Muscle of leg (tissue), 3 donors: ENCODE measurements at regions not wholly inside any gene's neighbourhood (a gene's known extent, or its start where the extent isn't known, plus 50 kb on each side); places are given as distances from the start of the nearest gene placed in this dataset.
"Not testable (repeated sequence)": the region's sequence is repeated elsewhere in the genome, so short reads cannot be mapped to it uniquely, and the experiment has no call there.

Source experiments
- DNase-seq: peaks from one replicate; pipeline ENCODE4 v3.0.0; 2013
- H3K27ac ChIP-seq: one replicate; pipeline ENCODE4 v1.5.1; 2013; ENCODE audit warnings: mild to moderate bottlenecking, low read length, control low read depth
- H3K27me3 ChIP-seq: one replicate; pipeline ENCODE4 v1.6.1; 2013; ENCODE audit warnings: low read length; ENCODE audit not compliant: control insufficient read depth, insufficient read depth
- H3K36me3 ChIP-seq: one replicate; pipeline ENCODE4 v1.6.1; 2013; ENCODE audit warnings: low read length; ENCODE audit not compliant: control insufficient read depth, insufficient read depth
- H3K4me1 ChIP-seq: one replicate; pipeline ENCODE4 v1.6.1; 2013; ENCODE audit warnings: low read length; ENCODE audit not compliant: control insufficient read depth, insufficient read depth
- H3K4me3 ChIP-seq: one replicate; pipeline ENCODE4 v1.5.1; 2013; ENCODE audit warnings: low read length, control low read depth
- H3K9me3 ChIP-seq: replicated peaks from 2 replicates; pipeline ENCODE4 v1.6.1; 2013; ENCODE audit warnings: low read depth, low read length; ENCODE audit not compliant: control insufficient read depth
- WGBS: methylation state at CpG from one replicate; pipeline ENCODE4 v1.1.5; 2013; ENCODE audit warnings: missing lambda C conversion rate; ENCODE audit not compliant: insufficient coverage; 5-methylcytosine and 5-hydroxymethylcytosine counted together

DNA sequence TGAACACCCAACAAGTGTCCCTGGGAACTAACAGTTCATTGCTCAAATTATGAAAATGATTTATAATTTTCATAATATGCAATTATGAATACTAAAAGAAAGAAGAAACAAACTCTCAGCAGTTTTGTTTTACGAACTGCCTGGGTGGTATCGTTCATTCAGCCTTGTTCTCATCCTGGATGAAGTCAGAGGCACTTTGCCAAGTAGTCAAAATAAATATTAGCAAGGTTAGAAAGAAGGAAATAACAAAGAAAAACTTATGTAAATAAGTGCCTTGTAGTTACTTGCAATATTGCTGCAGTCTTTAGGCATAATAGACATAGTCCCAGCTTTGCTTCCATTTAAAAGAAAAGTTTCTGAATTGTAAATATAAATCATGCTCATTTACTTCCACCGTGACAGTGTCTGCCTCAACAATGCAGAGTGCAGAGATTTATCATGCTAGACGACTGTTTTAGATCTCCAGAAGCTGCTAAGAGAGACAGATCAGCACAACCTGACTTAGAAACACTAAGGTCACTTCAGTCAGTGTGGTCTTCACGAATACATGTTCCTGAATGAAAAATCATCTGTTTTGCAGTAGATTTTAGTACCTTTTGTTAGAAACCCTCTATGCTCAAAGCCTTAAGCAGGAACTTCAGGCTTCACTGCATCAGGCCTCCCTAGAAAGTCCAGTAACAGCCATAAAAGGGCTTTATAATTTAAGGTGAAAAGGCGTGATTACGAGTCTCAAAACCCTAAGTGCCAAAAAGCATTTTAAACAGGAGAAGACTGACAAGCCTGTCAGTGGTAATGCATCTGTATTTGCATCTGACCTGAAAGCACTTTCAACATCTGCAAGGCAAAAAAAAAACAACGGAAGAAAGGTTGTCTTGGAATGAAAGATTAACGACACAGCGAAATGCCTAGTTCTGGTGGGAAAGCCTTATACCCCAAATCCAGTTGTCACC is 92.1 kb downstream of the TMEM167A start:
- Histone ChIP-seq H3K9me3 (no peaks in the 10 kb centered on the region), H3K36me3 (no peaks in the 10 kb centered on the region), H3K4me1 (no peaks in the 10 kb centered on the region), H3K4me3 (no peak overlapping the region), H3K27ac (no peak overlapping the region), H3K27me3 (no peaks in the 10 kb centered on the region)
- 50% methylated on average over 2 of the region's 10 CpGs for WGBS
- no peak for DNase-seq

DNA sequence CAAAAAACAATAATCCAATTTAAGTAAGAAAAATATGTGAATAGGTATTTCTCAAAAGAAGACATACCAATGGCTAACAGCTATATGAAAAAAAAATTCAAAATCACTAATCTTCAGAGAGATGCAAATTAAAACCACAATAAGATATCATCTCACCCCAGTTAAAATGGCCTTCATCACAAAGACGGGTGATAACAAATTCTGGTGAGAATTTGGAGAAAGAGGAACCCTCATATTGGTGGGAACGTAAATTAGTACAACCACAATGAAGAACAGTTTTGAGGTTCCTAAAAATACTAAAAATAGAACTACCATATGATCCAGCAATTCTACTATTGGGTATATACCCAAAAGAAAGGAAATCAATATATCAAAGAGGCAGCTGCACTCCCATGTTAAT is 94.3 kb downstream of the TMEM167A start:
- H3K9me3 ChIP-seq: no peaks in the 10 kb centered on the region
- H3K27ac ChIP-seq: no peak overlapping the region
- H3K36me3 ChIP-seq: no peaks in the 10 kb centered on the region
- H3K4me3 ChIP-seq: no peak overlapping the region
- H3K27me3 ChIP-seq: no peaks in the 10 kb centered on the region
- DNase-seq: no peak
- no CpG with 5 or more reads among the region's 2 CpGs for WGBS
- H3K4me1 ChIP-seq: no peaks in the 10 kb centered on the region

DNA sequence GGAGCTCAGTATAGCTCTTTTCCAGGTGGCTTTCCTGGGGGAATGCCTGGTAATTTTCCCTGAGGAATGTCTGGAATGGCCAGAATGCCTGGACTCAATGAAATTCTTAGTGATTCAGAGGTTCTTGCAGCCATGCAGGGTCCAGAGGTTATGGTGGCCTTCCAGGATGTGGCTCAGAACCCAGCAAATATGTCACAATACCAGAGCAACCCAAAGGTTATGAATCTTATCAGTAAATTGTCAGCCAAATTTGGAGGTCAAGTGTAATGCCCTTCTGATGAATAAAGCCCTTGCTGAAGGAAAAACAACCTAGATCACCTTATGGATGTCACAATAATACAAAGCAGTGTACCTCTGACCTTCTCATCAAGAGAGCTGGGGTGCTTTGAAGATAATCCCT is 100.3 kb downstream of the TMEM167A start:
- peaks cover 13% of the 10 kb centered on the region for H3K9me3 ChIP-seq
- not testable (repeated sequence) for H3K36me3 ChIP-seq, H3K27ac ChIP-seq, H3K27me3 ChIP-seq, H3K4me3 ChIP-seq, DNase-seq, H3K4me1 ChIP-seq

DNA sequence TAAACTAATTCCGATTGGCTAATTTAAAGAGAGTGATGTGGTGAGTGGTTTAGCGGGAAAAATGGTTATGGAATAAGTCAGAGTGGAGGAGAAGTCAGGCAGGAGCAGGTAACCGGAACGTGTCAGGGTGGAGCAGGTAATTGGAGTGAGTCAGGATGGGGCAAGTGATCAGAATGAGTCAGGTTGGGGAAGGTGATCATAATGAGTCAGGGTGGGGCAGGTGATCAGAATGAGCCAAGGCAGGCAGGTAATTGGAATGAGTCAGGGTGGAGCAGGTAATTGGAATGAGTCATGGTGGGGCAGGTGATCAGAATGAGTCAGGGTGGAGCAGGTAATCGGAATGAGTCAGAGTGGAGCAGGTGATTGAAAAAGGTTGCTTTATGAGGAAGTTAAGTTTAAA is 101.4 kb downstream of the TMEM167A start:
- no peak overlapping the region for H3K4me3 ChIP-seq
- H3K27ac ChIP-seq: no peak overlapping the region
- H3K36me3 ChIP-seq: no peaks in the 10 kb centered on the region
- no peaks in the 10 kb centered on the region for H3K27me3 ChIP-seq
- 93% methylated on average over 5 of the region's 5 CpGs for WGBS
- DNase-seq: no peak
- no peaks in the 10 kb centered on the region for H3K4me1 ChIP-seq
- H3K9me3 ChIP-seq: peaks cover 13% of the 10 kb centered on the region

DNA sequence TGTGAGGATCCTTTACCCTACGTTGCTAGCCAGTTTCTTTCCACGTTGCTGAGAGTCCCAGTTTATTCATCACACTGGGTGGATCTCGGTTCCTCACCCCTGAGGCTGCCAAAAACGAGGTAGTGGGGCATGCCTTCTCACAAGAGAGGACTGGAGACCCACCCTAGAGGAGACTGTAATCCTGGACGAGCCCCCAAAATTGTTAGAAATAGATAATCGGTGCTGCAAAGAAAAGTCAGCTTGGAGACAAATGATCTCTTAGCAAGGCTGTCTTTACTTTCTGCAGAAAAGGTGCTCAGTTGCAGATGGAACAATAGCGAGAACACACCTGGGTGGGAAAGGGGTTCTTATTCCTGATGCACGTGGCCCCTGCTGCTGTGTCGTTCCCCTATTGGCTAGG is 101.8 kb downstream of the TMEM167A start:
- no peak for DNase-seq
- no peaks in the 10 kb centered on the region for H3K27me3 ChIP-seq
- H3K9me3 ChIP-seq: peaks cover 13% of the 10 kb centered on the region
- no peaks in the 10 kb centered on the region for H3K4me1 ChIP-seq
- H3K27ac ChIP-seq: no peak overlapping the region
- WGBS: 85% methylated on average over 9 of the region's 9 CpGs
- H3K4me3 ChIP-seq: no peak overlapping the region
- H3K36me3 ChIP-seq: no peaks in the 10 kb centered on the region

DNA sequence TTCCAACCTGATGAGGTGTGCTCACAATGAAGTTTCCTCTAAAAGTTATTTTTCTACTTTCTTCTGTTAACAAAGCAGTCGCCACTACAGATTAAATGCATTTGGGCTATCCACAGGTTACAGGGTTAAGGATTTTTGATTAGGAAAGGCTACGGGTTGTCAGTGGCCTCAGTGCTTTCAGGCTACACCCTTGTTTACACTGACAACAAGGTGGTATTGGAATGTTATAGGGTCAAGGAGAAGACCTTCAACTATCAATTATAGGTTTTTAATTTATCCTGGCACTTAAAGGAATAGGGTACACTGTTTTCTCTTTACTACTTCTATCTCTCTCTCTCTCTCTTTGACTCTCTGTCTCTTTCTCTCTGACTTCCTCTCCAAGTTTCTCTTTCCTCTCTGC is 102.8 kb downstream of the TMEM167A start:
- not testable (repeated sequence) for H3K27ac ChIP-seq, H3K27me3 ChIP-seq, H3K36me3 ChIP-seq, H3K4me1 ChIP-seq, H3K4me3 ChIP-seq, DNase-seq
- peaks cover 13% of the 10 kb centered on the region for H3K9me3 ChIP-seq
- WGBS: no CpG with 5 or more reads among the region's 2 CpGs

DNA sequence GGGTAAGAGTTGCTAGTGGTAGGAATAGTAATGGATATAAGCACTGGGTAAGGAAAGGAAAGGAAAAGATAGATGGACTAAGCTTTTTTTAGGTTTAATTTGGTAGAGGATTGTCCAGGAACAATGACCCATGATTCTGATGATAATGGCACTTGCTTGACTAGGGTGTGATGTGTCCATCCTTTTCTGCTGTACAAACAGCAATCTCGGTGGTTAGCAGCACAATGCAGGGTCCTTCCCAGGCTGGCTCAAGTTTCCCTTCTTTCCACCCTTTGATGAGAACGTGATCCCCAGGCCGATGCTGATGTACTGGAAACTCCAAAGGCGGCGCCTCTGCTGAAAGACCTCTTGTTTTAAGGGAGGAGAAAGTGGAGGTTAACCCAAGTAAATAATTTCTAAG is 105.3 kb downstream of the TMEM167A start:
- Histone ChIP-seq H3K4me3 (no peak overlapping the region), H3K27ac (no peak overlapping the region), H3K27me3 (no peaks in the 10 kb centered on the region), H3K9me3 (peaks cover 13% of the 10 kb centered on the region), H3K4me1 (no peaks in the 10 kb centered on the region), H3K36me3 (no peaks in the 10 kb centered on the region)
- DNase-seq: no peak
- no CpG with 5 or more reads among the region's 5 CpGs for WGBS

DNA sequence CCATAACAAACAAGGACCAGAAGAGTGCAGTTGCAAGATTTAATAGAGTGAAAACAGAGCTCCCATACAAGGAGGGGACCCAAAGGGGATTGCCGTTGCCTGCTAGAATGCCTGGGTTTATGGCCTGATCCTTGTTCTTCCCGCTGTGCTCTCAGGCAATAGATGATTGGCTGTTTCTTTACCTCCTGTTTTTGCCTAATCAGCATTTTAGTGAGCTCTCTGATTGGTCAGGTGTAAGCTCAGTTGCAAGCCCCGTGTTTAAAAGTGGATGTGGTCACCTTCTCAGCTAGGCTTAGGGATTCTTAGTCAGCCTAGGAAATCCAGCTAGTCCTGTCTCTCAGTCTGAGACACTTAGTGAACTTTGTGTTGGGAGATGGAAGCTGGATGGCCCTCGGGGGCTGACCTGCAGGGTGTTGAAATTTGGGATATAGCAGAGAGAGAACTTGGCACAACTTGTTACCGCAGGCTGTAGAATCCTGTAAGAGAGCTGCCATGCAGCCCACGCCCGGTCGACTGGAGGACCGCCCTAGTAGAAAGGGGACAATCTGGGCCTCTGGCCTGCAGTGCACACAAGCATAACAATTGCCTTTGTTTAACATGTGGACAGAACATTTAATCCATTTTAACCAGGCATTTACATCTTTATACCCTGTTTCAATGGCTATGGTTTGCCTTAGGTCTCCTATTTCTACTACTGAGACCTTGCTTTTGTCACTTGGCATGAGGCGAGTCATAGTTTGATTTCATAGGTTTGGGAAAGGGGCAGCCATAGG is 106.0 kb downstream of the TMEM167A start:
- H3K4me3 ChIP-seq, H3K27ac ChIP-seq, H3K27me3 ChIP-seq, H3K4me1 ChIP-seq, DNase-seq, H3K36me3 ChIP-seq: not testable (repeated sequence)
- H3K9me3 ChIP-seq: peaks cover 13% of the 10 kb centered on the region
- WGBS: 93% methylated on average over 9 of the region's 10 CpGs

DNA sequence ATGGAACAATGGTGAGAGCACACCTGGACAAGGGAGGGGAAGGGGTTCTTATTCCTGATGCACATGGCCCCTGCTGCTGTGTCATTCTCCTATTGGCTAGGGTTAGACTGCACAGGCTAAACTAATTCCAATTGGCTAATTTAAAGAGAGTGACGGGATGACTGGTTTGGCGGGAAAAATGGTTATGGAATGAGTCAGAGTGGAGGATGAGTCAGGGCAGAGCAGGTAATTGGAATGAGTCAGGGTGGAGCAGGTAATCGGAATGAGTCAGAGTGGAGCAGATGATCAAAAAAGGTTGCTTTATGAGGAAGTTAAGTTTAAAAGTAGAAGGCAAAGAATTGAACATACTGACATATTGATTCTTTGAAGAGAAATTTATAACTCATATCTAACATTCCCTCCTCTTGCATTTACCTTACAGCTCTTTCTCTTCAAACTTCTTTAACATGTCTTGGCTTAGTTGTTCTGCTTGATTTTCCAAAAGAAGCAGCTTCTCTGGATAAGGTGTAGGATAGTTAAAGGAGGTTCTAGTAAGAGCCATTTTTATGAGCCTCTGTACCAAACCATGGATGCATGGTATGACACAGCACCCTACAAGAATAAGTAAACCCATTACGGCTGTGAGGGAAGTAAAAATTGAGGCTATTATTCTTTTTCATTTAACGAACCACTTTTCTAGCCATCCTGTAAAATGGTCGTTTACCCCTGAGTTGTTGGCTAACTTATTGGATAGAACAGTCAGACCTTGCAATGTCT is 107.8 kb downstream of the TMEM167A start:
- 96% methylated on average over 2 of the region's 6 CpGs for WGBS
- not testable (repeated sequence) for H3K9me3 ChIP-seq, H3K4me3 ChIP-seq, H3K27me3 ChIP-seq, H3K27ac ChIP-seq, H3K4me1 ChIP-seq, DNase-seq, H3K36me3 ChIP-seq

DNA sequence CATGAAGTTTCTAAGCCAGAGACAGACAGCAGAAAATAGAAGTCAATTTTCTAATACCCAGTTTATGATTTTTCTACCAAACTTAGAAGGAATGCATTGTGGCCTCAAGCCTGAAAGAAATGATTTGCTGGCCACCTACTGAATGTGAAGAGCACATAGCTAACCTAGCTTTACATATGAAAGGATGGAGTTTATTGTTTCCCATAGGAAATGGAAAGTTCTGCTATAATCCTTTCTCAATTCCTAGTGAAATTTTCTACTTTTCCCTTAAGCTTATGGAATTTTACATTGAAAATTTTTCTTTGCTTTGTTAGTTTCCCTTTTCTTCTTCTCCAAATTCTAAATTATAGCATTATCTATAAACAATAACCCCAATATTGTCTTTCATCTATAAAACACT is 110.1 kb downstream of the TMEM167A start:
- H3K27ac ChIP-seq: no peak overlapping the region
- H3K9me3 ChIP-seq: no peaks in the 10 kb centered on the region
- H3K27me3 ChIP-seq: no peaks in the 10 kb centered on the region
- no peaks in the 10 kb centered on the region for H3K36me3 ChIP-seq
- H3K4me1 ChIP-seq: no peaks in the 10 kb centered on the region
- DNase-seq: no peak
- no peak overlapping the region for H3K4me3 ChIP-seq
